PFSK-1 (cell line): ENCODE measurements at regions not wholly inside any gene's neighbourhood (a gene's known extent, or its start where the extent isn't known, plus 50 kb on each side); places are given as distances from the start of the nearest gene placed in this dataset.

Experiments
- FOXP2 ChIP-seq: optimal IDR thresholded peaks from 2 replicates; pipeline ENCODE3; 2011; ENCODE audit warnings: borderline replicate concordance, control low read depth, inconsistent platforms; ENCODE audit not compliant: insufficient read depth; ENCODE audit errors: extremely low read length, extremely low read depth
- POLR2AphosphoS5 ChIP-seq: IDR thresholded peaks from 2 replicates; pipeline ENCODE4 v1.6.1; 2012; ENCODE audit warnings: low read depth, mild to moderate bottlenecking, control low read depth, low read length, moderate library complexity
- REST ChIP-seq, 2 experiments: IDR thresholded peaks; 2 replicates each; pipeline versions ENCODE4 v1.6.1 to v1.8.0; 2011 to 2012; ENCODE audit warnings: low read depth in 2 of 2, low read length in 2 of 2, control low read depth in 1 of 2, inconsistent platforms in 1 of 2, mild to moderate bottlenecking in 1 of 2, moderate library complexity in 1 of 2; ENCODE audit not compliant: insufficient read depth in 1 of 2
- SIN3A ChIP-seq: IDR thresholded peaks from 2 replicates; pipeline ENCODE4 v1.6.1; 2012; ENCODE audit warnings: mild to moderate bottlenecking, low read length, moderate library complexity, borderline replicate concordance; ENCODE audit not compliant: insufficient read depth
- TAF1 ChIP-seq: IDR thresholded peaks from 2 replicates; pipeline ENCODE4 v1.6.1; 2012; ENCODE audit warnings: low read length, control low read depth, borderline replicate concordance; ENCODE audit not compliant: insufficient read depth

GRCh38 chr11:70745451-70745850 lies 347.1 kb downstream of the CTTN start:
- TF ChIP-seq POLR2AphosphoS5 (no peak), REST (IDR thresholded peaks at IDR 0.05; ENCODE audit: insufficient read depth in 1 of 2, low read depth in 2 of 2, low read length in 2 of 2) (no peak), TAF1 (no peak), SIN3A (no peak), FOXP2 (no peak)

- TF ChIP-seq FOXP2 (no peak), TAF1 (no peak), POLR2AphosphoS5 (no peak), SIN3A (no peak), REST (IDR thresholded peaks at IDR 0.05; ENCODE audit: insufficient read depth in 1 of 2, low read depth in 2 of 2, low read length in 2 of 2) (no peak)
These were observed 347.6 kb downstream of the CTTN start for GRCh38 chr11:70745941-70746340.

DNA sequence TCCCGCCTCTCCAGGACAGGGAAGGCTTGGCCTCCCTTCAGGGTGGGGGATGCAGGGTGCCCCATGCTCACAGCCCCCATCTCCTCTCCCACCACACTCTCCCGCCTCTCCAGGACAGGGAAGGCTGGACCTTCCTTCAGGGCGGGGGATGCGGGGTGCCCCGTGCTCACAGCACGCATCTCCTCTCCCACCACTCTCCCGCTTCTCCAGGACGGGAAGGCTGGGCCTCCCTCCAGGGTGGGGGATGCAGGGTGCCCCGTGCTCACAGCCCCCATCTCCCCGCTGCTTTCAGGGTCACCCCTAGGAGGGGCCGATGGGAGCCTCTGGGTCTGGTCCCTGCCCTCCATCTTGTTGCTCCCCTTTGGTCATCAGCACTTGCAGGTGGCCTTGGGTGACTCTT lies 348.0 kb downstream of the CTTN start:
- TF ChIP-seq FOXP2 (no peak), TAF1 (no peak), REST (IDR thresholded peaks at IDR 0.05; ENCODE audit: insufficient read depth in 1 of 2, low read depth in 2 of 2, low read length in 2 of 2) (no peak), SIN3A (no peak), POLR2AphosphoS5 (no peak)

GRCh38 chr11:70747285-70747684 lies 349.0 kb downstream of the CTTN start:
- TF ChIP-seq POLR2AphosphoS5 (no peak), SIN3A (no peak), REST (IDR thresholded peaks at IDR 0.05; ENCODE audit: insufficient read depth in 1 of 2, low read depth in 2 of 2, low read length in 2 of 2) (no peak), FOXP2 (no peak), TAF1 (no peak)

DNA sequence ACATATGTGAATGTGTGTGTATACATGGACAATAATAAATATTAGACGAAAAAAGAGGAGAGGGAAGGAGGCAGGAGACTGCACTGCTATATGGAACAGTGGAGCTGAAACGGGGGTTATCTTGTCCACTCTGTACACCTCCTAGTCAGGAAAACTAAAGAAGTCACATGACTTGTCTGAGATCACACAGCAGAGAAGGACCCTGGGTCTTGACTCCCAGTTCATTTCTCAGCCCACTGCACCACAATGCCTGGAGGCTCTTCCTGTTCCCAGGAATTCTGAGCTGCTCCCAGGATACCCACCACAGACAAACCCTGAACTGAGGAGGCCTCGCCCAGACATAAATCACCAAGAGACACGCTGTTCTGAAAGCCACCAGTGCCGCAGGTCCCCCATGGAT lies 349.6 kb downstream of the CTTN start:
- TF ChIP-seq FOXP2 (no peak), REST (IDR thresholded peaks at IDR 0.05; ENCODE audit: insufficient read depth in 1 of 2, low read depth in 2 of 2, low read length in 2 of 2) (no peak), POLR2AphosphoS5 (no peak), SIN3A (no peak), TAF1 (no peak)
